ACC112 (cell line): ENCODE measurements at regions not wholly inside any gene's neighbourhood (a gene's known extent, or its start where the extent isn't known, plus 50 kb on each side); places are given as distances from the start of the nearest gene placed in this dataset.
"Not testable (repeated sequence)": the region's sequence is repeated elsewhere in the genome, so short reads cannot be mapped to it uniquely, and the experiment has no call there.

Experiments used
- H2AFZ ChIP-seq: fragments of 200-600 bp; sonication (generic); one replicate; pipeline ENCODE4 v1.6.0; 2017; ENCODE audit warnings: antibody characterized with exemption, low read length; ENCODE audit not compliant: unreplicated experiment
- H3K27ac ChIP-seq: fragments of 200-600 bp; sonication (generic); 2 replicates; pipeline ENCODE4 v1.5.1; 2014; ENCODE audit warnings: low read depth, mild to moderate bottlenecking, antibody characterized with exemption, low read length, moderate library complexity
- H3K27me3 ChIP-seq: fragments of 200-600 bp; sonication (generic); 2 replicates; pipeline ENCODE4 v1.6.1; 2014; ENCODE audit warnings: mild to moderate bottlenecking, antibody characterized with exemption, low read length, moderate library complexity, mixed read lengths; ENCODE audit not compliant: insufficient read depth
- H3K36me3 ChIP-seq: fragments of 200-600 bp; sonication (generic); 2 replicates; pipeline ENCODE4 v1.6.1; 2016; ENCODE audit warnings: mild to moderate bottlenecking, antibody characterized with exemption, low read length, moderate library complexity, mixed read lengths; ENCODE audit not compliant: insufficient read depth
- H3K4me1 ChIP-seq: fragments of 200-600 bp; sonication (generic); one replicate; pipeline ENCODE4 v1.6.1; 2016; ENCODE audit warnings: low read length, mixed read lengths; ENCODE audit not compliant: insufficient read depth, unreplicated experiment, control insufficient read depth
- H3K4me3 ChIP-seq: fragments of 200-600 bp; sonication (generic); 2 replicates; pipeline ENCODE4 v1.5.1; 2014; ENCODE audit warnings: mild to moderate bottlenecking, low read depth, low read length
- H3K79me2 ChIP-seq: fragments of 200-600 bp; sonication (generic); one replicate; pipeline ENCODE4 v1.6.0; 2016; ENCODE audit warnings: low read length; ENCODE audit not compliant: control insufficient read depth, unreplicated experiment, insufficient read depth

DNA sequence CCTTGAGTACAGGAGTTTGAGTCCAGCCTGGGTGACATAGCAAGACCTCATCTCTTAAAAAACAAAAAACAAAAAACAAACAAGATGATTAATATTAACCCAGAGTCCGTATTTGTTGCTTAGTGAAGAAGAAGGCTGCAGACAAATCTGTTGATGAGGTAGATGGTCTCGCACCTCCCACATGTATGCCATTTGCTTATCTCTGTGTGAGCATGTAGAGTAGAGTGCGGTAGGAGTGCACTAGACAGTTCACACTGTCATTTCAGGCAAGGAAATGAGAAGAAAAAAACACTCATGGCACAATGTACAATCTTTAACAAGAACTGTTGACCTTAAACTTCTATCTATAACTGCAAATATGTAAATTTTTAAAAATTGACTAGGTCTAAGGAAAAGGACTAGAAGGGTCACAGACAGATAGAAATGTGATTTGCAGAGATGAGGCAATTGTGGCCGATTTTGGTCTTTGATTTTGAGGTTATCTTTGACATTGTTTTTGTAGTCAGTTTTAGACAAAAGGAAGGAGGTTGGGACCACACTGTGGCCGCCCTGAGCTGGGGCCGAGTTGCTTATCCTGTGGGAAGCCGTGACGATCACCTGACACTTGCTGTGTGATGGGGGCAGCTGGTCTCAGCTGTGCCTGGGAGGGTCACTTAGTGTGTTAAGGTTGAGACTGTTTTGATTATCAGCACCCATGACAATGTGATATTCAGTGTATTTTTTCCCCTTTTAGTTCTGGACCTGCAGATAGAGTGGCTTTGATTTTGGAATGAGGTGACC lies 127.2 kb downstream of the LAT start:
- peaks cover 10% of the 10 kb centered on the region for H3K4me1 ChIP-seq
- not testable (repeated sequence) for H3K79me2 ChIP-seq, H2AFZ ChIP-seq, H3K27ac ChIP-seq, H3K27me3 ChIP-seq, H3K36me3 ChIP-seq, H3K4me3 ChIP-seq

- Histone ChIP-seq H3K27me3 (no peaks in the 10 kb centered on the region), H3K79me2 (no peaks in the 10 kb centered on the region), H3K4me3 (no peak overlapping the region), H3K36me3 (0 out of 2 replicates have a peak, but pooled peaks cover under 1% of the 10 kb centered on the region), H3K27ac (no peak overlapping the region), H3K4me1 (peaks cover 10% of the 10 kb centered on the region), H2AFZ (no peak overlapping the region)
These were observed 126.6 kb downstream of the LAT start for GRCh38 chr16:29111421-29111820.

DNA sequence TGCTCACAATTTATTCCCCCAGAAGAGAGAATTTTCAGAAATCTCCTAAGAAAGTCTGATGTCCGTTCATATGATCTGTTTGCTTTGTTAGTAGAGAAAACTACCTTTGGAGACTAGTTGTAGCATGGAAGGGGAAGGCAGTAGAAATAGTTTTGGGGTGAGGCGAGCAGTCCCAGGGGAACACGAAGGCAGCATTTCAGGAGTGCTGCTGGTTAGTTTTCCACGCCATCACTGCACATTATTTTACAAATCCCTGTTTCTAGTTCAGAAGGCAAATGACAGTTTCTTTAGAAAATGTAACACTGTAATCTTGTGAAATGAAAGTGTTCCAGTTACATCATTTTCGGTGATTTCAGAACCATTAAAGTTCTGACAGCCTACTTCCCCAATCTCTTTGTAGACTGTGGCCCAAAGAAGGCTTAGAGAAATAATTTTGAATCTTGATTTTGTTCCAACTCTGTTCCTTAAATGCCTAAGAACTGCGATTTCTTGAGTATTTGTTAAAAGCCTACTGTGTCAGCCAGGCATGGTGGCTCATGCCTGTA lies 123.8 kb downstream of the LAT start:
- H3K27me3 ChIP-seq, H3K36me3 ChIP-seq: not testable (repeated sequence)

DNA sequence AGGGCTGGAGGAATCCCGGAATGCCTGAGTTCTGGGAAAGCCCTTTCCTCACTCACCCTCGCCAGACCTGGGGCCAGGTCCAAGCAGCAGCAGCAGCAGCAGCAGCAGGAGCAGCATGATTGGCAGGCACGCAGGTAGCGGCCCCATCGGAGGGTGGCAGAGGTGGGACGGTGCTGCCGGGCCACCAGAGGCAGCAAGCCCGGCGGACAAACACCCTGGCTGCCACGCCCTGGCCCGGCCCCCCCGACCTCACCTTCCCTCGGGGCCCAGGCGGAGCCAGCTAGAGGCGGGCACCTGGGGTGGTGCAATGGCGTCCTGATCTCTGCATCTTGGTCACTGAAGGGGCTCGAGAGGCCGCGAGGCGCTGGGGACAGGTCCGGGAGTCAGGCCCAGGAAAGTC lies 122.4 kb downstream of the LAT start:
- Histone ChIP-seq H3K4me3 (no peak overlapping the region), H2AFZ (no peak overlapping the region), H3K27ac (no peak overlapping the region), H3K79me2 (no peaks in the 10 kb centered on the region), H3K4me1 (no peaks in the 10 kb centered on the region), H3K27me3 (no peaks in the 10 kb centered on the region), H3K36me3 (no peaks in the 10 kb centered on the region)

More for the DNA sequence above, 123.8 kb downstream of the LAT start:
- H3K27ac ChIP-seq, result peak overlapping the region; percentile 64
- not testable (repeated sequence) for H3K4me1 ChIP-seq, H3K79me2 ChIP-seq, H3K4me3 ChIP-seq, H2AFZ ChIP-seq

- H2AFZ ChIP-seq, H3K4me1 ChIP-seq, H3K27me3 ChIP-seq, H3K27ac ChIP-seq, H3K4me3 ChIP-seq, H3K79me2 ChIP-seq, H3K36me3 ChIP-seq: not testable (repeated sequence)
These were observed 121.5 kb downstream of the LAT start for GRCh38 chr16:29106259-29106908.

DNA sequence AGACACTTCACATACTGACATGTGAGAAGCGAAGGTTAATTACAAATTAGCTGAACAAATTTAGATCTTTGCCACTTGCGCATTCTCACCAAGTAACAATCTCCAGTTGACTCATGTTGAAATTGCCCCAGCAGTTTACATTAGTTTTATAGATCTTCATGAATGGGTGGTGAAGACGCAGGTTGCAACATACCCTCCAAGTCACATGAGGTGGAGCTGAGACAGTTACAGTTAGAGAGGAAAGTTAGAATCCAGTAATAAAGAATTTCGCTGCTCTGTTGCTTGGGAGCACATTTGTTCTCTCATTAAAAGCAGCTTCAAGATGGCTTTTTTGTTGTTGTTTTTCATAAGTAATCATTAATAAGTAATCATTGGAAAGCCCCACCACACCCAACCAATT lies 119.7 kb downstream of the LAT start:
- H2AFZ ChIP-seq, H3K4me1 ChIP-seq, H3K27ac ChIP-seq, H3K36me3 ChIP-seq, H3K27me3 ChIP-seq, H3K79me2 ChIP-seq, H3K4me3 ChIP-seq: not testable (repeated sequence)

GRCh38 chr16:29097965-29098364 lies 113.1 kb downstream of the LAT start:
- H3K27ac ChIP-seq, H3K4me3 ChIP-seq, H3K79me2 ChIP-seq, H2AFZ ChIP-seq, H3K36me3 ChIP-seq, H3K4me1 ChIP-seq, H3K27me3 ChIP-seq: not testable (repeated sequence)

DNA sequence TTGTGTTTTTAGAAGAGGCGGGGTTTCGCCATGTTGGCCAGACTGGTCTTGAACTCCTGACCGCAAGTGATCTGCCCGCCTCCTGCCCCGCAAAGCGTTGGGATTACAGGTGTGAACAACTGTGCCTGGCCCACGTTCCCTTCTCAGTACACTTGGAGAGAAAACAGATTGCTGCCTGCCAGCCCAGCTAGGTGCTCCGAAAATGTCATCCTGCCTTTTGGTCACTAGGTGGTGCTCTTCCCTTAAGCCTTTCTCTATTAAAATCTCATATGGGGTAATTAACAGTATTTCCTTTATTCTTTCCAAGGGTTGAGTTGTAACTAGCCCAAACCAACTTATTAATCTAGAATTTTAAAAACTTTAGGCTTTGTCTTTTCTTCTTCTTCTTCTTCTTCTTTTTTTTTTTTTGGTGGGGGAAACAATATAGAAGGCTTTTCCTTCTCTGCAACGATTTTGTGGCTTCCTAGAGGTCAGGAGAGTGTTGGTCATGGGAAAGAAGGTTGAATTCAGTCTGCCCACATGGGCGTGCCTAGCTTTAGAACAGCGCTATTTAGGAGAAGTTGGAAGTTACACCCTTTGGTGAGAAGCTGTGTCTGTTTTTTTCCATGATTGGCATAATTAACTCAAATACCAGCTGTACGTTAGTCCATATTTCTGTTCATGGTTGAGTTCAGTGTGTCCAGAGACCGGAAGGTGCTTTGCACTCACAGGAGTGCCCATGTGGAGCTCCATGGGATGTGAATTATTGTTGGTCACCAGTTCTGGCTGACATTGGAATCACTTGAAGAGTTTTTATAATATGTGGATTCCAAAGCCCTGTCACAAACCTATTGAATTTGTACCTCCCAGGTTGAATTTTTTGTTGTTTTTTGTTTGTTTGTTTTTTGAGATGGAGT lies 110.1 kb downstream of the LAT start:
- H2AFZ ChIP-seq, H3K79me2 ChIP-seq, H3K27me3 ChIP-seq, H3K4me1 ChIP-seq, H3K4me3 ChIP-seq, H3K27ac ChIP-seq, H3K36me3 ChIP-seq: not testable (repeated sequence)

GRCh38 chr16:29094325-29094724 lies 109.5 kb downstream of the LAT start:
- H3K27ac ChIP-seq, H3K36me3 ChIP-seq, H3K79me2 ChIP-seq, H3K4me3 ChIP-seq, H3K27me3 ChIP-seq, H2AFZ ChIP-seq, H3K4me1 ChIP-seq: not testable (repeated sequence)

DNA sequence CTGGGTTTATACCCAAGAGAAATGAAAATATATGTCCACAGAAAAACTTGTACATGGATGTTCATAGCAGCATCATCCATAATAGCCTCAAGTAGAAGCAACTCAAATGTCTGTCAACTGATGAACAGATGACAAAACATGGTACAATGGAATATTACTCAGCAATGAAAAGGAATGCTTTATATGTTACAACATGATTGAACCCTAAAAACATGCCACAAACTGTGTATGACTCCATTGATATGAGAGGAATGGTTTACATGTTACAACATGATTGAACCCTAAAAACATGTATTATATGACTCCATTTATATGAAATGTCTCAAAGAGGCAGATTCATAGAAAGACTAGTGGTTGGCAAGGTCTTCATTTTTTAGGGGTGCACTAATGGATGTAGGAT lies 104.8 kb downstream of the LAT start:
- not testable (repeated sequence) for H3K4me3 ChIP-seq, H3K27me3 ChIP-seq, H2AFZ ChIP-seq, H3K27ac ChIP-seq, H3K4me1 ChIP-seq, H3K79me2 ChIP-seq, H3K36me3 ChIP-seq
